Left forelimb (tissue), 1 donor: ENCODE measurements at regions not wholly inside any gene's neighbourhood (a gene's known extent, or its start where the extent isn't known, plus 50 kb on each side); places are given as distances from the start of the nearest gene placed in this dataset.

Source experiments
- DNase-seq: peaks from one replicate; pipeline ENCODE4 v3.0.0-alpha.2; 2018; ENCODE audit warnings: low spot score

DNA sequence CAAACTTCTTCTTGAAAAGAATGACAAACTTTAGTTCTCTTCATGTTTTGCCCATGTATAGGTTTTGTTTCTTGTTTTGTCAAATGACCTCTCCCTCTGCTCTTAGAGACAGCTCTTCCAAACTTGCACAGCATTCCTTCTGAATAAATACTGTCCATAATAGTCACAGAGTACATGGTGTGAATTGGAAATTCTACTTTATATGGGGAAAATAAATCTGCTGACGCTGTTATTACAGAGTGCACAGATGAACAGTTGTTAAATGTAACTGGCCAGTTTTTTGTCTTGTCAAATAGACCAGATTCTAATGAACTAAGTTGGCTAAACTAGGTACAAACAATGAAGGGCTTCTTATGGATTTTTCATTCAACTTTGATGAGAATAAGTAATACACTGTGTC lies 115.8 kb upstream of the DTNA start:
- DNase-seq, result no peak

DNA sequence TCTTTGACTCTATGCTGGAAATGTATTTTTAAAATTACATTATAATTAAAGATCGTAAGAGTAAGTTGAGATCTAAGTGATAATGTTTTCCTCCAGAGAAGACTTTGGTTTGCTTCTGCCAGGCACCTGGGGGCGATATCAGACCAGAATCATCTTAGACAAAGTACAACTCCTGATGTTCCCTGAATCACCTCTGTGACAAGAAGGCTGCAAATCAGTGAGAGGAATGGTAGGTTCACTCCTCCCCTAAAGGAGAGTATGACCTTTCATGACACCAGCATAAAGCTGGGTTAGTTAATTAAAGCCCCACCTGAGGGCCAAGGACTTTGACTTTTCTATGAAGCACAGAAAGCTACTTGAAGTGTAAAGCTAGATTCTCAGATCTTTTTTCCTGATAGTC lies 114.4 kb upstream of the DTNA start:
- no peak for DNase-seq

DNA sequence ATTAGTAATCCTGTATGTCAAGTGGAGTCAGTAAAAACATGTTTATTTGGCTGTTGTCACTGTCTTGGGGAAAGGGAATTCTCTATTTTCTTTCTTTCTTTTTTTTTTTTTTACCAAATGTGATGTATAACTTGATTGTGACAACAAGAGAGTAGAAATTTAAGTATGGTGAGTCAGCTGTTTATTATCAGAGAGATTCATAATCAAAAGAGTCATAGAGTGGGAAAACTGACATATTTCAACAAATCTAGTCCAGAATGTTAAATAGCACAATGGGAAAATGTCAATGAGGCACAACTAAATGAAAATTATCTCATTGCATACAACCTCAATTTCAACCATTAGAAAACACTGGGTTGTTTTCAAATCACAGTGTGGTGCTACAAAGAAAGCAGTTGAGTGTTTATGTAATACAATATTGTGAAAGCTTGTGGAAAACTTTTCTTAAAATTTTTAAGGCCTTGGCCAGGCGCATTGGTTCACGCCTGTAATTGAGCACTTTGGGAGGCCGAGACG lies 111.9 kb upstream of the DTNA start:
- DNase-seq, result no peak

DNA sequence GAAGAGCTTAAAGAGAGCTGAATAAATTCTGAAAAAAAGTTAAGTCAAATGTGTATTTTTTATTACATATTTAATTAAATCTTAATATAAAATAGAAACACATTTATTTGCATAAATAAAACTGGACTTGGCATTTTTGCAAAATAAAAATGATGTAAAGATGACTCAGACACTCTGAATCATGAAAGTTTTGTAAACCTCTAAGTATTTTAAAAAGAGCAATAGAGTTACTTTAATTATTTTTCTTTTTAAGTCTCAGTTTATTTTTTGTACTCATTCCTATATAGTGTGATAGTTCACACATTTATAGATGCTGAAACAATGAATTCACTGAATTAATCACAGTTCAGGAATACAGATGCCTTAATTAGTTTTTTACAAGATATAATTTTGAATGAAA lies 109.9 kb upstream of the DTNA start:
- no peak for DNase-seq

DNA sequence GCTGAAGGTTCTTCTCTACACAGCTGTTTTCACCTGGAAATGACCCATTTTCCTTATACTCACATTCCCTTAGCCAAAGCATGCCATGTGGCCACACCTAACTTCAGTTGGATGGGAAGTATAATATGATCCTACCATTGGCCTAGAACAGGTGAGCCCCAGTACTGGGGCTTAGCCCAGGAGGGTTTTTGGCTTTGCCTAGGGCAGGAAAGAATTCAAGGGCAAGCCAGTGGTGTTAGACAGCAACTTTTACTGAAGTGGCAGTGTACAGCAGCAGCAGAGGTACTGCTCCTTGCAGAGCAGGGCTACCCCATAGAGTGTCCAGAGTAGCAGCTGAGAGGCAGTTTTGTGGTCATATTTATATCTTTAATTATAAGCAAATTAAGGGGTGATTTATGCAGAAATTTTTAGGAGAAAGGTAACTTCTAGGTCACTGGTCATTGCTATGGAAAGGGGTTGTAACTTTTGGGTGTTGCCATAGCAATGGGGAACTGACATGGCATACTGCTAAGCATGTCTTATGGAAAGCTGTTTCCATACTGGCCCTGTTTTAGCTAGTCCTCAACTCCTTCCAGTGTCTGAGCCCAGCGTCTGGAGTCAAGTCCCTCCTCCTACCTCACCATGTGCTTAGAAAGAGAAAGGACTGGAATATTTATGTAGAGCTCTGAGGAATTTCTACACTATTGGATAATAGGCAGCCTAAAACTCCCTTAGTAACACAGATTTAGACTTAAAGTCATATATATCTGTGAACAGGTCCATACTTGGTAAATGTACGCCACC lies 109.0 kb upstream of the DTNA start:
- DNase-seq, result no peak

DNA sequence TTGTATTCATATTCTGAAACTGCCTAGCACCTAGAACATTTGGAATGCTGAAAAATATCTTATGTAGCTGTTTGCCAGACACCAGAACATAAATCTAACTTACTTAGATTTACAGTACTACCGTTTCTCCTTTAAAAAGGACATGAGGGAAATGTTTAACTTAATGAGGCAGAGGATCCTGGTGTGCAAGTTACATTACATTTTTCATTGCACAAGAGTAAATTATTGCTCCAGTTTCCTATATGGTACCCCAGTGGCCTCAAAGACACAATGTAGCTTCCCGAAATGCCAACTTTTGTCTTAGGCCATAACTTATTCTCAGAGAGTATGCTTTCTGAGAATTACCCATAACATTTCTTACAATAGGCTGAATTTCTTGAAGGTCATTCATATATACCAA lies 105.5 kb upstream of the DTNA start:
- DNase-seq, result no peak

DNA sequence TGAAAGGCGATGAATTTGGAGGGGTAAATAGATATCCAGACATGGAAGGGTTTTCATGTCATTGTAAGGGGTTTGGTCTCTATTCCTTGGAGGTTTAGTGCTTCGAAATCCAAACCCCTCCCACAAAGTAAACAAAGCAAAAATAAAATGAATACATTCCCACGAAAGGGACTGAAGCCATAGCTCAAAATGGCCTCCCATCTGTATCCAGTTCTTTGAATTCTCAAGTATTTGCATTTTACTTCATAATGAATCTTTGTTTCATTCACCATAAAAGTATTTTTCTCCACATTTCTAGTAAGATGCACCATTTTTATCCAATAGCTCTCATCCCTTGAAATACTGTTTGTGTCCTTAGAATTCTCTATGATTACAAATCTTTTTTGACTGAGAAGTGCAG lies 103.2 kb upstream of the DTNA start:
- DNase-seq, result no peak

DNA sequence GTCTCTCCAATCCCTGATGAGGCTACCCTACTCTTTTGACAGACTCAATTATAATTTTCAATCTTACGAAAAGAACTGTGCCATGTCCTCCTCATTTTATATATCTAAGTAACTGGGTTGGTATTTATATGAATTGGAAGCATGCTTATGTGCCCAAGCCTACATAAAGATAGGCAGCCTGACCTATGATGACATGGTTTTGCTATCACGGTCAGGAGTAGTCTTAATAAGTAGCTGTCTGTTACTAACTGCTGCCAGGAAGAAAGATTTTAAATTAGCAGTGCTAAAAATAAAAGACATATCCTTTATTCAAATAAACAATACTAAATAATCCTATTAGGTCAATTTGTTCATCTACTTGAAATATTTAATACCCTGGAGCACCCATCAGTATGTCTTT lies 102.0 kb upstream of the DTNA start:
- DNase-seq, result no peak

DNA sequence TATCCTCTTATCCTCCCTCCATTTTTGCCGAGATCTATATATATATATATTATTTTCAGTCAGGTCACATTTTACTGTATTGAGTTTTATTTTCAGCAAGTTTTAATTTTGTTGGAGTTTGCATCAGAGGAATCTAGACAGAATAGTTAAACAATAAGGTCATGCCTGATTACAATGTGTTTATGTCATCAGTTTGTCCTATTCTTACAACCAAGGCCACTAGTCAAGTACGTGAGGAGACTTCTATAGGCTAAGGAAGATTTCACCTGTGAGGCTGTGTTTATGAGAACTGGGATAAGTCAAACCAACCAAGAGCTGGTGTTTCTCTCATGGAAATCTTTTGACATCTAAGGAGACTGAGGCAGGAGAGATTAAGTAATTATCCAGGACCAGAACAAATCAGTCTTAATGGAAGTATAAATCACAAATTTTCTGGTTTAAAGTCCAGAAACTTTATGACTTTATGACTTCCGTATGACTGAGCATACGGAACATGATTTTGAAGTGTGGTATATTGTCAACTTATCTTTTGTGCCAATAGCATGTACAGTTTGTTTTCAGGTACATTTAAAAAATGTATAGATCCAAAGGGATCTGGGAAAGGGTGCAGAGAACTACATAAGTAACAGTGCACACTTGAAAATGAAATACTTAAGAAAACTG lies 100.0 kb upstream of the DTNA start:
- no peak for DNase-seq

DNA sequence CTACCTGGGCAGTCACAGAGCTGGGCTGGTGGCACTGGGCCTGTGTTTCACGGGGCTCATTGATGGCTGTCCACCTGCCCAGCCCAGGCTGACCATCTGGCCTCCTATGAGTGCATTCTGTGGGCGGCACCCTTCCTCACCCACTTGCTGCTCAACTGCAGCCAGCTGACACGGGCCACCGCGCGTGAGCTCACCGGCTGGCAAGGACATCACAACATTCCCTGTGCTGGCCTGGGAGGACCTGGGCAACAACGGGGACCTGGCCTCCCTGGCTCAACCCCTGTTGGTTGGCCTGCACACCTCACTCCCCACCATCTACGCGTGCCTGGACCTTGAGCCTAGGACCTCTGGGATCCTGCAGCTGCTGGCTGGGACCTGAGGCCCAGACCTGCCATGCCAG lies 98.2 kb upstream of the DTNA start:
- no peak for DNase-seq

DNA sequence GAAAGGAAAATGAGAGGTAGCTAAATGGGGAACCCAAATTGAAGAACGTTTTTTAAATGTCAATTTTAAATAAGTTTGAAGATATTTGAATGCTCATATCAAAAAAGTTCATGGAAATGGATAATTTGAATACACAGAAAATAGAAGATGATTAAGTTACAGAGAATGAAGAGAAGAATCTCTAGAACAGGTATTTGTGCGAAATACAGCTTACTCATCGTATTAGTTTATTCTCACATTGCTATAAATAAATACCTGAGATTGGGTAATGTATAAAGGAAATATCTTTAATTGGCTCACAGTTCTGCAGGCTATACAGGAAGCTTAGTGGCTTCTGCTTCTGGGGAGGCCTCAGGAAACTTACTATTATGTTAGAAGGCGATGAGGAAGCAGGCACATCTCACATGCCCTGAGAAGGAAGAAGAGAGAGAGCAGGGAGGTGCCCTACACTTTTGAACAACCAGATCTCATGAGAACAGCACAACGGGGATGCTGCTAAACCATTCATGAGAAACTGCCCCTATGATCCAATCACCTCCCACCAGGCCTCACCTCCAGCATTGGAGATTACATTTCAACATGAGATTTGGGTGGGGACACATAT lies 89.7 kb upstream of the DTNA start:
- no peak for DNase-seq

DNA sequence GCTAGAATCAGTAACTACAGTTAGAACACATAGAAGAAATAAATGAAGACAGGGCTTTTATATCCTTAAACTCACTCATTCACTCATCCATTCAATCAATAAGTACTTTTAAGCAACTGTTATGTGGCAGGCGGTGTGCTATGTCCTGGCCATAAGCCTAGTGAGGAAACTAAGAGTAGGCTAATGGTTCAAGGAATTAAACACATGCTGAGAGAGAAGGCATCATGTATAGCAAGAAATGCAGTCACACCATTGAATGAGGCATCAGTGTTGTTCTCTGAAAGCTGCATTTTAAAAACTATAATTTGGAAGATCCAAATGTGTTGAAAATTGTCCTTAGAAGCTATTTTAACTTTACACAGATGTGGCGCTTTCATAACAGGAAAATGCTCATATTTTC lies 86.5 kb upstream of the DTNA start:
- no peak for DNase-seq

DNA sequence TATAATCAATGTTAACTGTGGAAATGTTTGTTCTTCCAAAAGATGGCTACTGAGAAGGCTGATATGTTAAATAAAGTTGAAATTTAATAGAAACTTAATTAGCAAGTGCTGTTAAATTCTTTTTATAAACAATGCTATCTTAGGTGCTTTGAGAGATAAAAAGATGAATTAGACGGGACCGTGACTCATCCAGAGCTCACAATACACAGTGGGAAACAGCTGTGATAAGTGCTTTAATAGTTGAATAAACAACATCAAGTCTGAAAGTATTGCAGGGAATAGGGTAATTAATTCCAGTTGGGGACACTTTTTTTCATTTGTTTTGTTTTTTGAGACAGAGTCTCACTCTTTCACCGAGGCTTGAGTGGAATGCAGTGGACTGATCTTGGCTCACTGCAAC lies 85.5 kb upstream of the DTNA start:
- DNase-seq, result no peak

DNA sequence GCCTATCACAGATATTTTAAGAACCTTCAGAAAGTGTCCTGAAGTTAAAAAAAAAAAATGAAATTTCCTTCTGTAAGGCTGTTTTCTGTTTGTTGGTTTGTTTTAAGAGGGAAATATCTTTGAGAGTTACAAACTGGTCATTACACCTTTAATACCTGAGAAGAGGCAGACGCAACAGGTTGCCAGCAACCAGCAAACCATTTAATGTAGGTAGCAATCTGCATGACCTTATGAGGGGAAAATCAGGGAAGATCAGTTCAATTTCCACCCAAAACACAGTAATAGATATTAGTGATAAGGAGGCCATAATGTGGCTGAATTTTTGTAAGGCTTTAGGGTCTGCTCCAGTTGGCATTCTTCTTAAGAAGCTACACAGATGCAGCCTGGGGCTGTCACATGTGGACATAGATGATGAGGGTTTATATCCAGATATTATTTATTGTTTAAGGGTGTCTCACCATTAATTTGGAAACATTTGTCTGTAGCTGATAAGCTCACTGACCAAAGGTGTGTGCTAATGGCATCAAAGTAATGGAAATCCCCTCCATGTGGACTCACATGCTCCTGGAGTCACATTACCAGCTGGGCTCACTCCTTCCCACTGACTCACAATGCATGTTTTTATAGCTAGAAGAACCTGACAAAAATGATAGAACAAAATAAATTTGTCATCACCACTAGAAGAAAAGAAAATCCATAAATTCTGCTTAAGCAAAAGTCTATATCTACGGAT lies 83.5 kb upstream of the DTNA start:
- DNase-seq, result no peak

DNA sequence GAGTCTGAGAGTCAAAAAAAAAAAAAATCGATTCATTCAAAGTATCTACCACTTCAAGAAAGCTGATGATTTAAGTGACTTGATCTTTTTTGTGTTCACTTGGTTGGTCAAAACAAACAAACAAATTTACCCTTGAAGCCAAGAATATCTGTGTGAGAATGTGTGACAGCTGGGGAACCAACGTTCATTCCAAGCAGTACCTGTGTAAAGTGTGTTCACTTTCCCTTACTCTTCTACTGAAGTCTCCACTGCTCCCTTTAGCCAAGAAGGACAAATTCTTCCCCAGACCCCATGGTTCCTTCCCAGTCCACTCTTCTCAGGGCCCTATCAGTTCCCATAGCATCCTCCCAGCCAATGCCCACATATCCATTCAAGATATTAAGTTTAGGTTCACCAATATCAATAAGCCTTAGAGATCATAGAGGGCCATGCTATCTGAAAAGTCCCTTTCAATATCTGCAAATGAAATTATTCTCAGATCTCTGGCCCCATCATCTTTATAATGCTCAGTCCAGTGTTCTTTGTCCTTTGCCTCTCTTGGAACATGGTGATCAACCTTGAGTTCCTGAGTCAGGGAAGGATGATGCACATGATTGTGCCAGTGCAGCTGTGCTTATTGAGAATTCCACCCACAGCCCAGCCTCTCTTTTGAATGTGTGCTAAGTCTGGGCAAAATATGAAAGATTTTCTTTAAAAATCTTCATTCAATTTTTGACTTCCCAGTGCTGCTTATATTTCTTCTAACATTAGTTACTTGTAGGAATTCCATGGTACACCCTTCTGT lies 82.8 kb upstream of the DTNA start:
- DNase-seq, result no peak

DNA sequence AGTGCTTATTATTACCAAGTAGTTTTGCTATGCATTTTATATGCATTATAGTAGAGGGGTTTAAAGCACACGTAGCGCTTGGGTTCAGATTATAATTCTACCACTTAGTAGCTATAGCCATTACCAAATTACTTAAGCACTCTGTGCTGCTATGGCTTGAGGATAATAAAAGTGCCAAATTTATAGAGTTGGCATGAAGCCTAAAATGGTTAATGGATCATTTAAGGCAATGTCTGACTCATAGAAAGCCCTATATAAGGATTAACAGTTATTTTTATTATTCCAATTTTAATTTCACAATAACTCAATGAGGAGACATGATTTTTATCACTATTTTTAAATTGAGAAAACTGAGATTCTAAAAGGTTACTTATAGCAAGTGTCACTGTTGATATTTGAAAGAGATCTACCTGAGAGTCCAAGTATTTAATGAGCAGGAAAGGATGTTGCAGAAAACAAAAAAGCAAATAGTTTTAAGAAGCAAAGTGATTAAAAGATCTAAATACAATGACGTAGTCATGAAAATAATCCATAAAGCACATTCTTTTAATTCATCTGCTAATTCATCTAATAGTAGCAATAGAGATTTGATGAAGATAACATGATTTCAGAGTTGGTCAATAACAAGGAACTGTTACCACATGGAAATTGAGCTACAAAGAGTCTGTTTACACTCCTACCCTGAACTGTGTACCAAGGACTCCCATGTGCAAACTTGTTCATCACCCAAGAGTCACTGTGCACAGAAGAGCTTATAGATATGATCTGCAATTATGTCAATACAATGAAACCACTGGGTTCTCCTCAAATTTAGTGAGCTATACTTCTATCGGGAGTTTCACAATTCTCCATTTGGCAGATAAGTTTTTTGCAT lies 78.8 kb upstream of the DTNA start:
- DNase-seq, result no peak

DNA sequence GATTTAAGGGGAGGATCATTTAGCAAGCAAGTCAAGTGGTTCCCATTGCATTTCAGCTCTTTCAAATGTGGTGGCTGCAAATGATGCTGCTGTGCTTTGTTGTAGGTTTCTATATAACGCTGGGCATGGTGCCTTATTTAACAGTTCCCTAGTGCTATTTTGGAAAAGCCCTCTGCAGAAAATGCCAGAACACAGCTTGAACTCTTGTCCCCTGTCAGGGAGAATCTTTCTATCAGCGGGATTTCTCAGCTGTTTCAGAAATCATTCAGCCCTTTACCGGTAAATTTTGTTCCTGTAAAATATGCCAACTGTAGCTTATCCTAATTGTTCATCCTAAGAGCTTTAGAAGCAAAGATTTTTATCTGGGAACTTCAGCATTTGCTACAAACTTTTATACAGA lies 77.8 kb upstream of the DTNA start:
- no peak for DNase-seq

DNA sequence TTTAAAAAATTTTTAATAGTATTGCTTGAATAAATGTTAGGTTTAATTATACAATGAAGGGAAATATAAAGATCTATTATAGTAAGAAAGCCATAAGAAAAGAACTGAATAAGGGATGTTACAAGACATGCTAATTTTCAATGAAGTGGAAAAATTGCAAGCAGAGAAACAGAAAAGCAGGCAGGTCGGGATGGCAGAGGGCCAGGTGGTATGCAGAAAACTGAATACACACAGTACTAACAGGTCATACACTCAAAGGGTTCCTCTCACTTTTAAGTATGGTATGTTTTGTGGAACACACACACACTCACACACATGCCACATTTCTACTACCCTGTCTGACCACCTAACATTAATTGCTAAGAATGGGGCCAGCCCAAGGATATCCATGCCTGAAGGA lies 76.7 kb upstream of the DTNA start:
- DNase-seq, result no peak

DNA sequence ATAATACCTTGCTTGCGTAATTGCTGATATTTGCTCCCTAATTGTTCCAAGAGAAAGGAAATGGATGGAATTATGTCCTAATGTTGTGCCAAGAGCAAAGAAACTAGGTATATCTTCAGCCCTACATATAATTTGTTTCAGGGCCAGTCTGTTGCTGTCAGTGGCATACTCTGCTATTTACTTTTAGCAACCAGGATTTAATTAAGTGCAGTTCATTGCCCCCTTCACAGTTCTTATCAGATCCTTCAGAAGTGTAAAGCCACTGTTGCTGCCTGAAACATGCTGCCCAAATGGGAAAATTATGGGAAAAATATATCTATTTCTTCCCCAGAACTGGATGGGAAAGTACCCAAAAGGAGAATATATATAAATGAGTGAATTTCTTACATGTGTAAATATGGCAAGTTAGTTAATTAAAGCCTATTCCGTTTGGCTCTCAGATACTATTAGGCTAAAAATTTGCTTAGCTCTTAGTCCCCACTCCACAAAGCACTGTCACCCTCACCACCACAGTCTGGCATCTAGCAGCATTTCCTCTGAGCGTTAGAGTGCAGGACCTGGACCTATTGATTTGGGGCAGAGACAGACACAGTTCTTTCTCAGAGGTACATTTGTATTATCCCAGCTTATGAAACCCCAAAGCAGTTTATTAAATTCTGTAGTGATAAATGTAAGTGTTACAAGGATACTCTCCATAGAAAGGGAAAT lies 72.8 kb upstream of the DTNA start:
- no peak for DNase-seq

DNA sequence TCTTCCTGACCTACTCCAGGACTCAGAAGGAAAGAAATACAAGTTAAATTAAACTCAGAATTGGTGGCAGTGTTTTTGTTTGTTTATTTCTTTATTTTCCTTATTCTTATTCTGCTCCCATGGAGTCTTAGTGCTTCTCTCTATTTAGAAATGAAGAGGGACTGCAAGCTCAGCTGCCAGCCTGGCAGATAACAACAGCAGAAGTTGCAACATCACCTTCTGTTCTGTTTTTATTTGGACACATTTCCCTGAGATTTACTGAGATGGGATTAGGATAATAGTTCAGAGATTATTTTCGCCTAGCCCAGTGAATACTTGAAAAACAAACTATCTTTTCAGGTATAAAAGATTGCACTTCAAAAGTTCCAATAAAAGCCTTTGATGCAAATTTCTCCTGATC lies 70.4 kb upstream of the DTNA start:
- no peak for DNase-seq
